Hepatic stellate cell (primary cell): ENCODE measurements at regions not wholly inside any gene's neighbourhood (a gene's known extent, or its start where the extent isn't known, plus 50 kb on each side); places are given as distances from the start of the nearest gene placed in this dataset.

Experiments used
- DNase-seq: peaks from one replicate; pipeline ENCODE4 v3.0.0; 2011; ENCODE audit warnings: low spot score

- DNase-seq = no peak
Observed at GRCh38 chr21:35338881-35339632, 290.0 kb upstream of the RUNX1 start.

GRCh38 chr21:35338281-35338680, 289.2 kb upstream of the RUNX1 start:
- DNase-seq = no peak

GRCh38 chr21:35337573-35337972, 288.5 kb upstream of the RUNX1 start:
- DNase-seq = no peak

- no peak for DNase-seq
Observed at GRCh38 chr21:35336534-35336933, 287.4 kb upstream of the RUNX1 start.

- no peak for DNase-seq
Observed at GRCh38 chr21:35335951-35336446, 286.9 kb upstream of the RUNX1 start.

GRCh38 chr21:35333831-35334618, 284.9 kb upstream of the RUNX1 start:
- no peak for DNase-seq

- DNase-seq = no peak
Observed at GRCh38 chr21:35332841-35333426, 283.8 kb upstream of the RUNX1 start.

- no peak for DNase-seq
Observed at GRCh38 chr21:35329940-35330660, 281.0 kb upstream of the RUNX1 start.

- DNase-seq = no peak
Observed at GRCh38 chr21:35328856-35329455, 279.9 kb upstream of the RUNX1 start.

- DNase-seq = no peak
Observed at GRCh38 chr21:35326677-35327076, 277.6 kb upstream of the RUNX1 start.

- no peak for DNase-seq
Observed at GRCh38 chr21:35325953-35326352, 276.9 kb upstream of the RUNX1 start.

- peak; percentile 59 for DNase-seq
Observed at GRCh38 chr21:35324372-35325220, 275.5 kb upstream of the RUNX1 start.

- no peak for DNase-seq
Observed at GRCh38 chr21:35323947-35324346, 274.8 kb upstream of the RUNX1 start.

- no peak for DNase-seq
Observed at GRCh38 chr21:35321322-35322200, 272.5 kb upstream of the RUNX1 start.

- DNase-seq = no peak
Observed at GRCh38 chr21:35319684-35320283, 270.7 kb upstream of the RUNX1 start.

GRCh38 chr21:35316933-35317332, 267.8 kb upstream of the RUNX1 start:
- peak; percentile 7 for DNase-seq

GRCh38 chr21:35316456-35316855, 267.4 kb upstream of the RUNX1 start:
- no peak for DNase-seq

GRCh38 chr21:35314857-35315582, 265.9 kb upstream of the RUNX1 start:
- no peak for DNase-seq

- DNase-seq = no peak
Observed at GRCh38 chr21:35311985-35312384, 262.9 kb upstream of the RUNX1 start.
